ENCODE measurements at regions not wholly inside any gene's neighbourhood (a gene's known extent, or its start where the extent isn't known, plus 50 kb on each side); places are given as distances from the start of the nearest gene placed in this dataset.
"Not testable (repeated sequence)": the region's sequence is repeated elsewhere in the genome, so short reads cannot be mapped to it uniquely, and the experiment has no call there.

- in situ Hi-C loops (cut with HindIII; ENCODE audit: low pct_ligation_motif_present, low pct_unique_long_range_greater_than_20kb, low sequenced_read_pairs) = no loop called here
- no peak for DNase-seq
Observed at GRCh38 chr20:12061466-12061865, 143.8 kb downstream of the BTBD3 start.

DNA sequence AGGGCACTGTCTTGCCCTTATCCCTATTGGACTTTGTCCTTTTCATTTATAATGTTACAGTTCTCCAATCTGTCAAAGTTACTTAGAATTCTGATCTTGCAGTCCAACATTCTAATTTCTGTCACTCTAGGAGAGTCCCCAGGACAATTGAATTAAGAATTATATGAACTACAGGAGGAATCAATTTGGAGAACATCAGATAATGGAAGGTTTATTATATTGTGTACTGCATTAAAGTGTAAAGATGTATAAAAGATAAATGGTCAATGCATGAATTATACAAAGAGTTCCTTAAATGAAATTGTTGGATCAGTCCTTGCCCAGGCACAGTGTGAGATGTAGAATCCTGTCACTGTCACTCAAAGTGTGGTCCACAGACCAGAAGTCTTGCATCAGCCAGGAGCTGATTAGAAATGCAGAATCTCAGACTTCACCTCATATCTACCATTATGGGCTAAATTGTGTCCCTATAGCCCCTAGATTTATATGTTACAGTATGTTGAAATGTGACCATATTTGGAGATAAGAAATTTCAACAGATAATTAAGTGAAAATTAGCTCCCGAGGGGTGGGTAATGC lies 145.5 kb downstream of the BTBD3 start:
- no peak for DNase-seq
- in situ Hi-C loops (cut with HindIII; ENCODE audit: low pct_ligation_motif_present, low pct_unique_long_range_greater_than_20kb, low sequenced_read_pairs) = no loop called here

GRCh38 chr20:12064540-12064939 lies 146.8 kb downstream of the BTBD3 start:
- no peak for DNase-seq
- in situ Hi-C loops (cut with HindIII; ENCODE audit: low pct_ligation_motif_present, low pct_unique_long_range_greater_than_20kb, low sequenced_read_pairs) = no loop called here

GRCh38 chr20:12067686-12068085 lies 150.0 kb downstream of the BTBD3 start:
- DNase-seq = no peak
- in situ Hi-C loops (cut with HindIII; ENCODE audit: low pct_ligation_motif_present, low pct_unique_long_range_greater_than_20kb, low sequenced_read_pairs) = no loop called here

GRCh38 chr20:12068121-12068520 lies 150.4 kb downstream of the BTBD3 start:
- no peak for DNase-seq
- in situ Hi-C loops (cut with HindIII; ENCODE audit: low pct_ligation_motif_present, low pct_unique_long_range_greater_than_20kb, low sequenced_read_pairs) = no loop called here

DNA sequence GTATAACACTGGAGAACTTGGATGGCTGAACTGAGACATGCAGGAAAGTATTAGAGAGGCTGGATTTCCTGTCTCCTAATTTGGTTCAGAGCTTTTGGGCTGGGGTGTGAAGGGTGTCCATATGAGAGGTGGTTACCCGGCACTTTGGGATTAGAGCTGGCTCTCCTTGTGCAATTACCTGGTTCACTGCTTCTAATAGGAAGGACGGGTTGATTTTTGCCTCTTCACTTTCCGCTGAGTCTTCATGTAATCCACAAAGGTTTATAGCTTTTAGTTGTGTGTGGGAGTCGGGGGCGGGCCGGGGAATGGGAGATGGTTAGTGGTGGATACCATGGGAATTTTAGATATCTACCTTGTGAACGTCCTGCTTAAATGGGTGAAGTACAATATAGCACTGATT lies 151.5 kb downstream of the BTBD3 start:
- in situ Hi-C loops (cut with HindIII; ENCODE audit: low pct_ligation_motif_present, low pct_unique_long_range_greater_than_20kb, low sequenced_read_pairs) = no loop called here

DNA sequence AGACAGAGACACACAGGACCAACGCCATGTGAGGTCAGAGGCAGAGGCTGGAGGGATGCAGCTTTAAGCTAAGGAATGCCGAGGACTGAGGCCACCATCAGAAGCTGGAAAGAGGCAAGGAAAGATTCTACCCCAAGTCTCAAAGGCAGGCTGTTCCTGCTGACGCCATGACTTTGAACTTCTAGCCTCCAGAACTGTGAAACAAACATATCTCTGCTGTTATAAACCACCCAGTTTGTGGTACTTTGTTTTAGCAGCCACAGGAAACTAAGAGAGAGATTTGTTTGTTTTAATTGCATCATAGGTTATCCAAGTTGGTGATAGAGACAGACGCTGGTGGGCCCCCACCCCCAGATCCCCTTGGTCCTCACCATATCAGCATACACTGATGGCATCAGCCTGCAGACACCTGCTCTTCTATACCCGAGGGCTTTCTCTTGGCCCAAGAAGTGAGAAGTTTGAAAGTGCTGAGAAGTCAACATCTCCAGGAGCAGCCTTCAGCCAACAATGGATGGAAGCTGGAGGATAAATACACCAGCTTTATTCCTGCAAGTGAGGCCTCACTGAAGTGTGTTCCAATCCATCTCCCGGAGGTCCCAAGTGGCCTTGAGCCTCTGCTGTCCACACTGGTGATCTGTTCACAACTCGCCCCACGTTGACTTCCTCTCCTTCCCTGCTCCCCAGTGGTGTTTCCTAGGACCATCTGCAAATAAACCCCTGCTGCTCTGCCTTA lies 154.7 kb downstream of the BTBD3 start:
- no peak for DNase-seq
- in situ Hi-C loops (cut with HindIII; ENCODE audit: low pct_ligation_motif_present, low pct_unique_long_range_greater_than_20kb, low sequenced_read_pairs) = no loop called here

More for the DNA sequence above, 151.5 kb downstream of the BTBD3 start:
- DNase-seq = no peak

GRCh38 chr20:12072954-12073264 lies 155.2 kb downstream of the BTBD3 start:
- in situ Hi-C loops (cut with HindIII; ENCODE audit: low pct_ligation_motif_present, low pct_unique_long_range_greater_than_20kb, low sequenced_read_pairs) = no loop called here
- DNase-seq = no peak

- in situ Hi-C loops (cut with HindIII; ENCODE audit: low pct_ligation_motif_present, low pct_unique_long_range_greater_than_20kb, low sequenced_read_pairs) = no loop called here
- DNase-seq = no peak
Observed at GRCh38 chr20:12074111-12074655, 156.5 kb downstream of the BTBD3 start.

GRCh38 chr20:12076200-12076599 lies 158.5 kb downstream of the BTBD3 start:
- in situ Hi-C loops (cut with HindIII; ENCODE audit: low pct_ligation_motif_present, low pct_unique_long_range_greater_than_20kb, low sequenced_read_pairs) = no loop called here
- DNase-seq = no peak

DNA sequence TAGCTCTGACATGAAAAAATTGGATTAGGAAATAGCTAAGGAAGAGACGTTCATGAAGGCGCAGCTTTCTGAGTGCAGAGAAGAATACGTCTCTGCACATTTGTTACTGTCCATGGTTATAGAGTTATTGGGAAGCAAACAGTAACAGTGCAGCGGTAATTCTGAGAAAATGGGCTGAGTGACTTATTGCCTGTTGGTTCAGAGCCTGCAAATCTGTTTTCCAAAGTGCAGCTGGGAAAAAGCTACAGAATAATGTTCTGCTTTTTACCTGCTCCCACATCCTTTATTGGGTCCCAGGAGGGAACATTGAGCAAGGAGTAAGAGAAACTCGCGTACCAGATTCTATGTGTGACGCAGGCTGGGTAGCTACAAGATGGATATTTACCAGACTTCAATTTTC lies 160.2 kb downstream of the BTBD3 start:
- no peak for DNase-seq
- in situ Hi-C loops (cut with HindIII; ENCODE audit: low pct_ligation_motif_present, low pct_unique_long_range_greater_than_20kb, low sequenced_read_pairs) = no loop called here

DNA sequence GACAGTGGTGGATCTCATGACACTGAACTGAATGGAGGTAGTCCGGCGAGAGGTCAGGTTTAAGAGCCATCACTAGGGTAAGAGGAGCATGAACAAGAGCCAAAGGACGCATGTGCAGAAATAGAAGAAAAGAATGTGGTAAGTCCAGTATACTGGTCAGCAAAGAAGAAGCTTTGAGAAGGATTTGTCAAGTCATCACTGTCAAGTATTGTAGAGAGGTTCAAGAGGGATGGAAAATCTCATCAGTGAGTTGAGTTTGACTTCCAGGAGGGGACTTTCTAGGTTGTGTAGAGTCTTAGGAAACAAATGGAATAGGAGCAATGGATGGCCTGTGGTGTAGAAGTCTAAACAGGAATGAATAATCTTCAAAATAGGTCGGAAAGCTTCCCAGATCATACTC lies 161.8 kb downstream of the BTBD3 start:
- no peak for DNase-seq
- in situ Hi-C loops (cut with HindIII; ENCODE audit: low pct_ligation_motif_present, low pct_unique_long_range_greater_than_20kb, low sequenced_read_pairs) = no loop called here

DNA sequence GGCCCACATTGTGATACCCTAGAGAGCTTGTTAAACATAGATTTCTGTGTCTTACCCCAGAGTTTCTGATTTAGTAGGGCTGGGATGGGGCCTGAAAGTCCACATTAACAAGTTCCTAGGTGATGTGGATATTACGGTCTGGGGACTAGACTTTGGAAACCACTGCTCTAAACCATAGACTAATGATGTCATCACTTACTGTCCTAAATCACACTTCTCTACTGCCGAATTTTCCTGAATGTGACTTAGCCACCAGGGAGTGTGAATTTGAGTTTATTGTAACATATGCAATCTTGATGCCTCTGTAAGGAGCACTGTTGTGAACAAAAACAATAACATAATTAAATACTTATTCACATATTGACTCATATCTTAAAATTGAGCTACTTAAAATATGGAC lies 165.6 kb downstream of the BTBD3 start:
- in situ Hi-C loops (cut with HindIII; ENCODE audit: low pct_ligation_motif_present, low pct_unique_long_range_greater_than_20kb, low sequenced_read_pairs) = no loop called here
- no peak for DNase-seq

DNA sequence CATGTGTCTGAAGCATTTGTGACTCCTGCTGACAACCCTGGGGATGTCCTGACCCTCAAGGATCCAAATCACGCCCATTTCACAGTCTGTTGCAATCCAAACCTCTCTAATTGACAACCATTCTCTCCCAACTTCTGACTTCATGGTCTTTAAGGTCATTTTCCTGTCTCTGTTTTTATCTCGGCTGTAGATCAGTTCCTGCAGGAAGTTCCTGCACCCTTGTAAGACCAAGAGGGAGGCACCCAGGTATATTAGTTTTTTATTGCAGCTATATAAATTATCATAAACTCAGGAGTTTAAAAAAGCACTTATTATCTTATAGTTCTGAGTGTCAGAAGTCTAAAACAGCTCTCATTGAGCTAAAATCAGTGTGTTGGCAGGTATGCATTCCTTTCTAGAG lies 166.8 kb downstream of the BTBD3 start:
- in situ Hi-C loops (cut with HindIII; ENCODE audit: low pct_ligation_motif_present, low pct_unique_long_range_greater_than_20kb, low sequenced_read_pairs) = no loop called here
- DNase-seq = no peak

DNA sequence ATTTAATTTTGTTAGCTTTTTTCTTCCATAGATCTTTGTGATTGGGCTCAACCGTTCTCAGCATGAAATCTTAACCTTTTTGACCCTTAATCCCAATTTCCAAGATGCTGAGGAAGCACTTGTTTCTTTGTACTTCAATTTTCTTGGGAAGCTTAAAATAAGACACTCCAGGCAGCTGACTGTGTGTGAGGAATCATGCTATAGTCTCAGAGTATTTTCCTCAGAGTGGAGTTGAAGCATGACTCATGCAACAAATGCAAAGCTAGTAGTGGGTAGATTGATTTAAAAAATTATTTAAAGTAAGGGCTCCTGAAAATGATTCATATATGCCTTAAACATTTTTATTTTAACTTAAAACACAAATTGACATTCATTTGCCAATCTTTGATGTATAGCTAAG lies 168.7 kb downstream of the BTBD3 start:
- DNase-seq = no peak
- in situ Hi-C loops (cut with HindIII; ENCODE audit: low pct_ligation_motif_present, low pct_unique_long_range_greater_than_20kb, low sequenced_read_pairs) = no loop called here

GRCh38 chr20:12090920-12091319 lies 173.2 kb downstream of the BTBD3 start:
- in situ Hi-C loops (cut with HindIII; ENCODE audit: low pct_ligation_motif_present, low pct_unique_long_range_greater_than_20kb, low sequenced_read_pairs) = no loop called here
- DNase-seq = no peak

DNA sequence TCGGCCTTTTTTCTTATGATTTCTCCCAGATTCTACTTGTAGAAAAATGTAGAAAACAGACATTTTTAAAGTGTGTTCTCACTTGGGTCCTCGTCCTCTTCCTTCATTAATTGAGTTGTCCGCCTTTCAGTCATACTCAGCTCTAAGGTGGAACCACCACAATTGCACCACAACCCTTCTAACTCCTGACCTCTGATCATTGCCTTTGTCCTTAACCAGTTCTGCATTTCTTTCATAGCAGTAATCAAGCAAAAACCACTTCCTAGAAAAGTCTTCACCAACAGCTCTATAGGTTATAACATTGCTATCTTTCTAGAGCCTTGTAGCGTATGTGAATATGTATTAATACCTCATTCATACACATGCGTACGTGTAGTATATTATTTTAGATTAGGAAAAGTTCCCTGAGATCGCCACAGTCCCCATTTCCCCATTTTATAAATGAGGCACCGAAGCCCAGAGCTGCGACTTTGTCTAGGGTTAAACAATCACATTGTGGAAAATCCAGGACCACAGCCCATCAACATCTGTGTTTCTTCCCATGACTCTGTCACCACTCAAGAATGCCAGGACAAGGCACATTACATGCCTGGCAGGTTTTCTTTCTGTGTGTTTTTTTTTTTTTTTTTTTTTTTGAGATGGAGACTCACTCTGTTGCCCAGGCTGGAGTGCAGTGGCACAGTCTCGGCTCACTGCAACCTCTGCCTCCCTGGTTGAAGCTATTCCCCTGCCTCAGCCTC lies 175.5 kb downstream of the BTBD3 start:
- in situ Hi-C loops (cut with HindIII; ENCODE audit: low pct_ligation_motif_present, low pct_unique_long_range_greater_than_20kb, low sequenced_read_pairs) = no loop called here
- no peak for DNase-seq

- in situ Hi-C loops (cut with HindIII; ENCODE audit: low pct_ligation_motif_present, low pct_unique_long_range_greater_than_20kb, low sequenced_read_pairs); DNase-seq: not testable (repeated sequence)
Observed at GRCh38 chr20:12093797-12094190, 176.1 kb downstream of the BTBD3 start.

DNA sequence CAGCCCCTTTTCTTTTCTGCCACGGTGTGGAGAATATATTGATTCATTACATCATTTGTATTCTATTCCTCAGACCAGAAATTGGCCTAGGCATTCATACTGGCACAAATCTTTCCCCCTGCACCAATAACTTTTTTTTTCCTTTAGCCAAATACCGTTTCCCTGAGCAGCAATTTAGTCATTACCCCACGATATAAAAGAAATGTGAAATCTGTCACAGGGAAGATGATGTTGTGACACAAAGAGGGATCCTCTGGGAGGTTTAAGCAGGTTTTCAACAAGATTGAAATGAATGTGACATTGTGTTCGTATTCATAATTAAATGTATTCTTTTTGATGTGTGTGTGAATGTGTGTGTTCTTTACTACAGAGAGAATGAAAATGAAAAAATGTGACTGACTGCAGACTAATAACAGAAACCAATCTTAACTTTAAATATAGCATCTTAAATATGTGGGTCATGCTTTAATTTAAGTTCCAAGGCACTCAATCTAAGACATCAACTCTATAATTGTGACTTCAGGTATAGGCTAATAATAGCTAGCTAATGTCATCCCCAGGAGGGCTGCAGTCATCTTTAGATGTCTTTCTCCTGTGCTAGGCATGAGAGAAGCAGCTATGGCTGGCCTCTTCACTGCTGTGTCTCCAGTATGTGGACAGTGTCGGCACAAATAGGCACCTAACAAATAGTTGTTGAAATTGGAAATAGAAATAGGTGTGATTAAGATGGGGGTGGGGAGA lies 177.7 kb downstream of the BTBD3 start:
- DNase-seq = no peak
- in situ Hi-C loops (cut with HindIII; ENCODE audit: low pct_ligation_motif_present, low pct_unique_long_range_greater_than_20kb, low sequenced_read_pairs) = no loop called here

Data from ACHN (cell line).